T-cell (primary cell): ENCODE measurements at regions not wholly inside any gene's neighbourhood (a gene's known extent, or its start where the extent isn't known, plus 50 kb on each side); places are given as distances from the start of the nearest gene placed in this dataset.

Experiments used
- ATAC-seq, 4 experiments: fragments of 200-7000 bp in 3 of 4; fragments of 150-1000 bp in 1 of 4; cut with Tn5 transposase; replicated peaks in 1 of 4; 1 replicate in 3 of 4; 2 replicates in 1 of 4; pipeline ENCODE4 v1.10.0; 2021; ENCODE audit warnings: moderate library complexity in 3 of 4, mild to moderate bottlenecking in 2 of 4, moderate number of reproducible peaks in 1 of 4
- CTCF ChIA-PET, 2 donors: fragments of 300-600 bp; sonication (Branson Sonifier 250); formaldehyde crosslinking; loops; one replicate each; lab custom pipeline; 2022; ENCODE audit warnings: antibody characterized with exemption in 2 of 2; lab: Charles Lee
- POLR2A ChIA-PET, 2 donors: fragments of 300-600 bp; sonication (Branson Sonifier 250); formaldehyde crosslinking; loops; one replicate each; lab custom pipeline; 2022; ENCODE audit warnings: antibody characterized with exemption in 2 of 2; lab: Charles Lee
- DNase-seq, 35 experiments: peaks; one replicate each; pipeline versions ENCODE4 v3.0.0 to v3.0.0-alpha.2; 2013 to 2023
- H3K27ac ChIP-seq: one replicate; pipeline ENCODE4 v1.5.1; 2013; ENCODE audit warnings: low read length
- H3K27me3 ChIP-seq, 2 experiments: replicated peaks in 1 of 2; 1 replicate in 1 of 2; 2 replicates in 1 of 2; pipeline versions ENCODE4 v1.6.1 to v1.7.0; 2013; ENCODE audit warnings: low read length in 1 of 2, mixed read lengths in 1 of 2; ENCODE audit not compliant: control insufficient read depth in 2 of 2, insufficient read depth in 2 of 2; ENCODE audit errors: extremely low read depth in 1 of 2
- H3K36me3 ChIP-seq, 2 donors: 1 replicate in 1 of 2; 2 replicates in 1 of 2; pipeline versions ENCODE4 v1.6.1 to v1.7.0; 2013; ENCODE audit warnings: low read length in 1 of 2; ENCODE audit not compliant: control insufficient read depth in 2 of 2, insufficient read depth in 1 of 2; ENCODE audit errors: extremely low read depth in 1 of 2
- H3K4me1 ChIP-seq, 2 experiments: 1 replicate in 1 of 2; 2 replicates in 1 of 2; pipeline versions ENCODE4 v1.6.1 to v1.7.0; 2013; ENCODE audit warnings: low read length in 2 of 2, mixed read lengths in 1 of 2; ENCODE audit not compliant: insufficient read depth in 2 of 2, control insufficient read depth in 1 of 2; ENCODE audit errors: extremely low read depth in 1 of 2
- H3K4me3 ChIP-seq, 2 donors: 1 replicate in 1 of 2; 2 replicates in 1 of 2; pipeline versions ENCODE4 v1.5.1 to v1.7.0; 2013; ENCODE audit warnings: mild to moderate bottlenecking in 2 of 2, low read length in 1 of 2, moderate library complexity in 1 of 2; ENCODE audit not compliant: control insufficient read depth in 1 of 2; ENCODE audit errors: extremely low read depth in 1 of 2
- H3K9me3 ChIP-seq: 2 replicates; pipeline ENCODE4 v1.7.0; 2013
- H3K27ac Mint-ChIP-seq, 2 donors: one replicate each; pipeline ENCODE4 v1.8.0; 2020 to 2021; ENCODE audit warnings: mild to moderate bottlenecking in 2 of 2, mixed read lengths in 2 of 2
- H3K27me3 Mint-ChIP-seq, 2 donors: one replicate each; pipeline ENCODE4 v1.8.0; 2021 to 2022; ENCODE audit warnings: mixed read lengths in 2 of 2
- H3K36me3 Mint-ChIP-seq: one replicate; pipeline ENCODE4 v1.8.0; 2021; ENCODE audit warnings: mixed read lengths
- H3K4me1 Mint-ChIP-seq, 3 donors: one replicate each; pipeline ENCODE4 v1.8.0; 2020 to 2022; ENCODE audit warnings: mixed read lengths in 3 of 3, mild to moderate bottlenecking in 1 of 3
- H3K4me3 Mint-ChIP-seq, 3 donors: one replicate each; pipeline ENCODE4 v1.8.0; 2020 to 2022; ENCODE audit warnings: mild to moderate bottlenecking in 3 of 3, mixed read lengths in 3 of 3, moderate library complexity in 3 of 3
- H3K9me3 Mint-ChIP-seq, 3 donors: one replicate each; pipeline ENCODE4 v1.8.0; 2020 to 2022; ENCODE audit warnings: mixed read lengths in 3 of 3
- WGBS: methylation state at CpG from one replicate; pipeline ENCODE4 v1.1.5; 2013; ENCODE audit warnings: missing lambda C conversion rate; ENCODE audit not compliant: insufficient coverage; 5-methylcytosine and 5-hydroxymethylcytosine counted together

- H3K27ac ChIP-seq, result no peak overlapping the region
- ATAC-seq (no peak), DNase-seq (no peak)
- H3K4me3 ChIP-seq, result no peak overlapping the region
- no peak overlapping the region for H3K4me3 Mint-ChIP-seq
- no peak overlapping the region for H3K27ac Mint-ChIP-seq
- H3K4me1 ChIP-seq, result no peaks in the 10 kb centered on the region
- ChIA-PET CTCF (no interaction called here), POLR2A (no interaction called here)
- no peaks in the 10 kb centered on the region for H3K36me3 ChIP-seq
- peaks cover 0 to 2% (median 0%) of the 10 kb centered on the region in 3 donors for H3K9me3 Mint-ChIP-seq
- no peaks in the 10 kb centered on the region for H3K36me3 Mint-ChIP-seq
- no peaks in the 10 kb centered on the region for H3K27me3 Mint-ChIP-seq
- H3K4me1 Mint-ChIP-seq, result no peaks in the 10 kb centered on the region
- no peaks in the 10 kb centered on the region for H3K9me3 ChIP-seq
- H3K27me3 ChIP-seq, result no peaks in the 10 kb centered on the region
- no CpG with 5 or more reads among the region's 2 CpGs for WGBS
Measured at GRCh38 chr3:168863561-168863960, 767.8 kb upstream of the GOLIM4 start.

- Histone ChIP-seq H3K4me1 (no peaks in the 10 kb centered on the region), H3K9me3 (no peaks in the 10 kb centered on the region), H3K27ac (no peak overlapping the region), H3K36me3 (no peaks in the 10 kb centered on the region), H3K27me3 (no peaks in the 10 kb centered on the region), H3K4me3 (no peak overlapping the region)
- DNase-seq (no peak), ATAC-seq (no peak)
- ChIA-PET CTCF (interaction anchor here in 1 of 2 donors (1.0 kb wide), 1 partner anchor 9 kb away, joined by 3 read pairs; no protein-coding TSS in a partner anchor), POLR2A (no interaction called here)
- Mint-ChIP-seq H3K4me3 (no peak overlapping the region), H3K27ac (no peak overlapping the region), H3K36me3 (no peaks in the 10 kb centered on the region), H3K9me3 (peaks cover 0 to 2% (median 0%) of the 10 kb centered on the region in 3 donors), H3K4me1 (no peaks in the 10 kb centered on the region), H3K27me3 (no peaks in the 10 kb centered on the region)
- no CpG with 5 or more reads among the region's 1 CpG for WGBS
Measured at GRCh38 chr3:168862466-168862865, 766.7 kb upstream of the GOLIM4 start.

- WGBS, result 80% methylated on average over 2 of the region's 5 CpGs
- Histone ChIP-seq H3K27me3 (no peaks in the 10 kb centered on the region), H3K27ac (no peak overlapping the region), H3K4me1 (no peaks in the 10 kb centered on the region), H3K36me3 (no peaks in the 10 kb centered on the region), H3K9me3 (no peaks in the 10 kb centered on the region), H3K4me3 (no peak overlapping the region)
- H3K36me3 Mint-ChIP-seq, result no peaks in the 10 kb centered on the region
- H3K27ac Mint-ChIP-seq, result no peak overlapping the region
- POLR2A ChIA-PET, result no interaction called here
- no peaks in the 10 kb centered on the region for H3K4me1 Mint-ChIP-seq
- DNase-seq (no peak), ATAC-seq (no peak)
- peaks cover 4 to 12% (median 6%) of the 10 kb centered on the region in 3 donors for H3K9me3 Mint-ChIP-seq
- H3K27me3 Mint-ChIP-seq, result no peaks in the 10 kb centered on the region
- CTCF ChIA-PET, result no interaction called here
- no peak overlapping the region for H3K4me3 Mint-ChIP-seq
Measured at GRCh38 chr3:168860592-168860991, 764.9 kb upstream of the GOLIM4 start.

DNA sequence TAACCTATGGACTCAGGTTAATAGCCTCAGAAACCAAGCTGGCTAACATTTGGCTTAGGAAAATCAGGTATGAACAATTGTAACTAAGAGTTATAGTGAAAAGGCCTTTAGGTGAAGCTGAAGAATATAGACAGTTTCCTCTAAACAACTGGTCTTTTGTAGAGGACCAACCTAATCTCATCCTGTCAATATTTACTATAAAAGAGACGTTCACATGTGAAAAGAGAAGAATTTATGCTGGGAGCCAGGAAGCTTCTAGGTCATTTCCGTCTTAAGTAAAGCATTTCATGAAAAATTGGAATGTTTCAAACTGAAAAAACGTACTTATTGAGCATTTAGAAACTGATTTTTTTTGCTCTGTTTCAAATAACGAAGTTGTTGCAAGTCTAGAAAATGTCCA is 764.3 kb upstream of the GOLIM4 start:
- H3K4me3 Mint-ChIP-seq, result no peak overlapping the region
- no peak overlapping the region for H3K27ac ChIP-seq
- no peak for ATAC-seq
- H3K9me3 Mint-ChIP-seq, result peaks cover 4 to 12% (median 6%) of the 10 kb centered on the region in 3 donors
- ChIA-PET POLR2A (no interaction called here), CTCF (no interaction called here)
- H3K4me1 Mint-ChIP-seq, result no peaks in the 10 kb centered on the region
- H3K36me3 Mint-ChIP-seq, result no peaks in the 10 kb centered on the region
- no peak overlapping the region for H3K27ac Mint-ChIP-seq
- no peaks in the 10 kb centered on the region for H3K9me3 ChIP-seq
- WGBS, result 71% methylated on average over 1 of the region's 4 CpGs
- no peaks in the 10 kb centered on the region for H3K27me3 ChIP-seq
- H3K4me3 ChIP-seq, result no peak overlapping the region
- H3K27me3 Mint-ChIP-seq, result no peaks in the 10 kb centered on the region
- H3K36me3 ChIP-seq, result no peaks in the 10 kb centered on the region
- no peaks in the 10 kb centered on the region for H3K4me1 ChIP-seq
- no peak for DNase-seq

DNA sequence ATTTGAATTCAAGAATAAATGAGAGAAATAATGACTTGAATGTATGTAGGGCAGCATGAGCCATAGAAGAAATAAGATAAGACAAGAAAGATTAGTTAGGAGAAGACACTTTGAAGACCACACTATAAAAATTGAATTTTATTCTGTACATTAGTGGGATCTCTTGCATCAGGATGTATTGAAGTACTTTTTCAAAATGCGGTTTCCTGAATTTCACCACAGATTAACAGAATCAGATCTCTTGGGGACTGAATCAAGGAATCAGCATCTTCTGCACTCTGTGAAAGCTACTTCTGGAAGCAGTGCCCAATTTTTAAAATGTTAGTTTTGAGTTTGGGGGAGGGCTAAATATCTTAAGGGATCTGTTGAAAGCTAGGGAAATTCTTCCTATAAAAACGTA is 763.9 kb upstream of the GOLIM4 start:
- Mint-ChIP-seq H3K4me1 (no peaks in the 10 kb centered on the region), H3K9me3 (peaks cover 4 to 12% (median 6%) of the 10 kb centered on the region in 3 donors), H3K27ac (no peak overlapping the region), H3K27me3 (no peaks in the 10 kb centered on the region), H3K36me3 (no peaks in the 10 kb centered on the region), H3K4me3 (no peak overlapping the region)
- no peaks in the 10 kb centered on the region for H3K27me3 ChIP-seq
- no CpG with 5 or more reads among the region's 2 CpGs for WGBS
- ChIA-PET CTCF (no interaction called here), POLR2A (no interaction called here)
- ATAC-seq, result no peak
- H3K4me3 ChIP-seq, result no peak overlapping the region
- no peaks in the 10 kb centered on the region for H3K4me1 ChIP-seq
- H3K9me3 ChIP-seq, result no peaks in the 10 kb centered on the region
- H3K36me3 ChIP-seq, result no peaks in the 10 kb centered on the region
- DNase-seq, result no peak
- no peak overlapping the region for H3K27ac ChIP-seq

DNA sequence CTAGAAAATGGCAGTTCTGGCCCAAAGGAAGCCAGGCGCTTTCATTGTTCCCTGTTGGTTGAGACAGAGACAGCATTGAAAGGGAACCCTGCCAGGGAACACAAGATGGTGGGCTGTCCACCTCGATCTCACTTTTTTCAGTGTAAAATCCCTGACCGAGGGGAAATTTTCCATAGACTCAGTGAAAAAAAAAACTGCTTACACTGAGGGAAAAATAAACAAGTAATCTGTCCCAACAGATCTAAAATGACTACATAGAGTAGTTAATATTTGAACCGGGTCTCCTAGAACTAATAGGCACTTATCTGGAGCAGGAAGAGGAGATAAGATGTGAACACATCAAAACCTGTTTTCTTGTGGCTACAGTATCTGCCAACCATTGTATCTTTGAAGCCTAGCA is 763.4 kb upstream of the GOLIM4 start:
- ATAC-seq (no peak), DNase-seq (no peak)
- no peaks in the 10 kb centered on the region for H3K9me3 ChIP-seq
- no peaks in the 10 kb centered on the region for H3K36me3 Mint-ChIP-seq
- no peaks in the 10 kb centered on the region for H3K27me3 ChIP-seq
- WGBS, result 80% methylated on average over 2 of the region's 4 CpGs
- POLR2A ChIA-PET, result no interaction called here
- H3K27me3 Mint-ChIP-seq, result no peaks in the 10 kb centered on the region
- H3K4me3 Mint-ChIP-seq, result no peak overlapping the region
- H3K9me3 Mint-ChIP-seq, result peaks cover 4 to 12% (median 6%) of the 10 kb centered on the region in 3 donors
- CTCF ChIA-PET, result no interaction called here
- H3K27ac ChIP-seq, result no peak overlapping the region
- no peak overlapping the region for H3K4me3 ChIP-seq
- H3K4me1 ChIP-seq, result no peaks in the 10 kb centered on the region
- no peak overlapping the region for H3K27ac Mint-ChIP-seq
- no peaks in the 10 kb centered on the region for H3K4me1 Mint-ChIP-seq
- H3K36me3 ChIP-seq, result no peaks in the 10 kb centered on the region

DNA sequence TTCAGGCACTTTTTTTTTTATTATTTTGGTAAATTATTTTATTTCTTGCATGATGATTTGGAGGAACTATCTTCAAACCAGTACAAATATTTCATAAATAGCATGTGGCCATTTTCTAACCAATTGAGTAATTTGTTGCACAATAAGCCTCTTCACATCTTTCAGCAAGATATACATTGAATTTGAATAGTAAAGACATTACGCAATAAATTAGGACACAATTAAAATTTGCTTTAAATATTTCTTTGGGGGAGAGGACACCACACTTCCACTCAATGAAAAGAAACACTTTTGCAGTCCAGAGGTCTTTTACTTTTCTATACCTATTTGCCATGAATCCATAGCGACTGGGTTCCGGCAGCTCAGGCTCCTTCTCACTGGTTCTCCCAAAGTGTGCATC is 762.6 kb upstream of the GOLIM4 start:
- ChIA-PET POLR2A (no interaction called here), CTCF (interaction anchor here in 1 of 2 donors (0.5 kb wide), 1 partner anchor 905 kb away, joined by 5 read pairs; no protein-coding TSS in a partner anchor)
- Histone ChIP-seq H3K27me3 (no peaks in the 10 kb centered on the region), H3K4me1 (no peaks in the 10 kb centered on the region), H3K9me3 (no peaks in the 10 kb centered on the region), H3K4me3 (no peak overlapping the region), H3K27ac (no peak overlapping the region), H3K36me3 (no peaks in the 10 kb centered on the region)
- Mint-ChIP-seq H3K36me3 (no peaks in the 10 kb centered on the region), H3K4me3 (no peak overlapping the region), H3K27me3 (no peaks in the 10 kb centered on the region), H3K9me3 (peaks cover 4 to 12% (median 6%) of the 10 kb centered on the region in 3 donors), H3K4me1 (no peaks in the 10 kb centered on the region), H3K27ac (no peak overlapping the region)
- no peak for ATAC-seq
- 100% methylated on average over 2 of the region's 3 CpGs for WGBS
- no peak for DNase-seq
